ENCODE measurements at regions not wholly inside any gene's neighbourhood (a gene's known extent, or its start where the extent isn't known, plus 50 kb on each side); places are given as distances from the start of the nearest gene placed in this dataset.
"Not testable (repeated sequence)": the region's sequence is repeated elsewhere in the genome, so short reads cannot be mapped to it uniquely, and the experiment has no call there.

DNA sequence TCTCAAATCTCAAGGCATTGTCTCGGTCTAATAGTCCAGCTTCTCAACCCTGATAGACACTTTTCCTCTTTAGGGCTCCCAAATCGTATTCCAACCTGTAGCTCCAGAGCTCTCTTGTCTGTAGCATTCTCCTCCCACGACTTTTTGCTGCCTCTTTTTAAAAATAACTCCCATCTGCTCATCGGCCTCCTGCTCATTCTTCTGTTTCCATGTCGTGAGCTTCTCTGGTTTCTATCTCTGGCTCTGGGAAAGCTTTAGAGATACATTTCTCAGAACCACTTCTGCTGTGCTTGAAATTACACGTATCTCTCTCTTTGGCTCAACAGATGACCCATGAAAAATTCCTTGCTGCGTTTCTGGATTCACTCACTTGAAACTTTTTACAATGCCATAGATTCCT is 609.6 kb upstream of the C16orf82 start:
- TF ChIP-seq, protein P1, sequence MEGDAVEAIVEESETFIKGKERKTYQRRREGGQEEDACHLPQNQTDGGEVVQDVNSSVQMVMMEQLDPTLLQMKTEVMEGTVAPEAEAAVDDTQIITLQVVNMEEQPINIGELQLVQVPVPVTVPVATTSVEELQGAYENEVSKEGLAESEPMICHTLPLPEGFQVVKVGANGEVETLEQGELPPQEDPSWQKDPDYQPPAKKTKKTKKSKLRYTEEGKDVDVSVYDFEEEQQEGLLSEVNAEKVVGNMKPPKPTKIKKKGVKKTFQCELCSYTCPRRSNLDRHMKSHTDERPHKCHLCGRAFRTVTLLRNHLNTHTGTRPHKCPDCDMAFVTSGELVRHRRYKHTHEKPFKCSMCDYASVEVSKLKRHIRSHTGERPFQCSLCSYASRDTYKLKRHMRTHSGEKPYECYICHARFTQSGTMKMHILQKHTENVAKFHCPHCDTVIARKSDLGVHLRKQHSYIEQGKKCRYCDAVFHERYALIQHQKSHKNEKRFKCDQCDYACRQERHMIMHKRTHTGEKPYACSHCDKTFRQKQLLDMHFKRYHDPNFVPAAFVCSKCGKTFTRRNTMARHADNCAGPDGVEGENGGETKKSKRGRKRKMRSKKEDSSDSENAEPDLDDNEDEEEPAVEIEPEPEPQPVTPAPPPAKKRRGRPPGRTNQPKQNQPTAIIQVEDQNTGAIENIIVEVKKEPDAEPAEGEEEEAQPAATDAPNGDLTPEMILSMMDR (IDR thresholded peaks at IDR 0.05; ENCODE audit: unreplicated experiment) = no peak
- Mint-ChIP-seq H3K4me3 (ENCODE audit: unreplicated experiment) (no peak overlapping the region), H3K27me3 (ENCODE audit: insufficient read depth, unreplicated experiment) (no peaks in the 10 kb centered on the region), H3K4me1 (ENCODE audit: insufficient read depth, unreplicated experiment) (no peaks in the 10 kb centered on the region), H3K27ac (ENCODE audit: low read depth, unreplicated experiment) (no peak overlapping the region), H3K9me3 (ENCODE audit: unreplicated experiment) (peaks cover 56% of the 10 kb centered on the region), H3K36me3 (ENCODE audit: insufficient read depth, unreplicated experiment) (no peaks in the 10 kb centered on the region)
- intact Hi-C loops (cut with micrococcal nuclease) = no loop called here
- no TSS peak for BruUV-seq (replicated peaks)
- POLR2A ChIA-PET = no interaction called here
- CTCF ChIA-PET = no interaction called here
- DNase-seq (ENCODE audit: unreplicated experiment) = no peak

DNA sequence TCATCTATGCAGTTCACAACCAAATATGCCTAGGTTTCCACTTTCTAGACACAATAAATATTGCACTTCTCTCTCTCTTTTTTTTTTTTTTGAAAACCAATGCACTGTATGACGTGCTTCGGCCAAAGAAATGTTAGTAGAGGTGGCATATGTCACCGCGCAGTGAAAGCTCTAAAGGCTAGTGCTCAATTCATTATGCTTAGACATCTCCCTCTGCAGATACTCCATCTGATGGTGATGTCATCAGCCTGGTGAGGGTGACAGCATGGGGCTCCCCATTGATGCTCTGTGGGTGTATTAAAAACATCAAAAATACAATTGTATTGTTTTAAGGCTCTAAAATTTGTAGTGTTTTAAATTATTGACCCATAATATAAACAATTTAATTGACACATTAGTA is 608.8 kb upstream of the C16orf82 start:
- BruUV-seq (replicated peaks) = no TSS peak

DNA sequence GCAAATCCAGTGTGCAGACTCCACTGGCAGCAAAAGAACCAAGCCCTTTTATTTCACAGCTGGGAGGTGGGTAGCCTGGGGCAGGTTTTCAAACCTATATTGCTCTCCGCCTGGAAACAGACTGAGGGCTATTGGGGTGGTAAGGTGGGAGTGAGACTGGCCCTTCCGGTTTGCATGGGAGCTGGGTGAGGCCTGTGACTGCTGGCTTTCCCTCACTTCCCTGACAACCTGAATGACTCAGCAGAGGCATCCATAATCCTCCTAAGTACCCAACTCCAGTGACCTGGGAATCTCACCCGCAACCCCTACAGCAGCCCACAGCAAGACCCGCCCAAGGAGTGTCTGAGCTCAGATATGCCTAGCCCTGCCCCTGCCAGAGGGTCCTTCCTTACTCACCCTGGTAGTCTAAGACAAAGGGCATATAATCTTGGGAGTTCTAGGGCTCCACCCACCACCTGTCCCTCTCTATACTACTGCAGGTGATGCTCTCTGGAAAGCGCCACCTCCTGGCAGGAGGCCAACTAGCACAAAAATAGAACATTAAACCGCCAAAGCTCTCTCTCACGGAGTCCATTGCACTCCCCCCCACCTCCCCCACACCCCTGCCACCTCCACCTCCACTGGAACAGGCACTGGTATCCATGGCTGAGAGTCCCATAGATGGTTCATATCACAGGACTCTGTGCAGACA is 602.0 kb upstream of the C16orf82 start:
- no peaks in the 10 kb centered on the region for H3K27me3 Mint-ChIP-seq (ENCODE audit: insufficient read depth, unreplicated experiment)
- ChIA-PET CTCF (no interaction called here), POLR2A (no interaction called here)
- no peak for DNase-seq (ENCODE audit: unreplicated experiment)
- no peak overlapping the region for H3K27ac Mint-ChIP-seq (ENCODE audit: low read depth, unreplicated experiment)
- H3K4me1 Mint-ChIP-seq (ENCODE audit: insufficient read depth, unreplicated experiment) = no peaks in the 10 kb centered on the region
- no peaks in the 10 kb centered on the region for H3K36me3 Mint-ChIP-seq (ENCODE audit: insufficient read depth, unreplicated experiment)
- no peak overlapping the region for H3K4me3 Mint-ChIP-seq (ENCODE audit: unreplicated experiment)
- BruUV-seq (replicated peaks) = no TSS peak
- TF ChIP-seq, protein P1 (IDR thresholded peaks at IDR 0.05; ENCODE audit: unreplicated experiment) = no peak
- peaks cover 63% of the 10 kb centered on the region for H3K9me3 Mint-ChIP-seq (ENCODE audit: unreplicated experiment)
- intact Hi-C loops (cut with micrococcal nuclease) = no loop called here

More for the DNA sequence above, 608.8 kb upstream of the C16orf82 start:
- ChIA-PET CTCF (no interaction called here), POLR2A (no interaction called here)
- Mint-ChIP-seq H3K4me3 (ENCODE audit: unreplicated experiment) (no peak overlapping the region), H3K36me3 (ENCODE audit: insufficient read depth, unreplicated experiment) (no peaks in the 10 kb centered on the region), H3K27me3 (ENCODE audit: insufficient read depth, unreplicated experiment) (no peaks in the 10 kb centered on the region), H3K27ac (ENCODE audit: low read depth, unreplicated experiment) (no peak overlapping the region), H3K4me1 (ENCODE audit: insufficient read depth, unreplicated experiment) (no peaks in the 10 kb centered on the region), H3K9me3 (ENCODE audit: unreplicated experiment) (peaks cover 61% of the 10 kb centered on the region)
- intact Hi-C loops (cut with micrococcal nuclease) = no loop called here
- TF ChIP-seq, protein P1 (IDR thresholded peaks at IDR 0.05; ENCODE audit: unreplicated experiment) = no peak
- DNase-seq (ENCODE audit: unreplicated experiment) = no peak

DNA sequence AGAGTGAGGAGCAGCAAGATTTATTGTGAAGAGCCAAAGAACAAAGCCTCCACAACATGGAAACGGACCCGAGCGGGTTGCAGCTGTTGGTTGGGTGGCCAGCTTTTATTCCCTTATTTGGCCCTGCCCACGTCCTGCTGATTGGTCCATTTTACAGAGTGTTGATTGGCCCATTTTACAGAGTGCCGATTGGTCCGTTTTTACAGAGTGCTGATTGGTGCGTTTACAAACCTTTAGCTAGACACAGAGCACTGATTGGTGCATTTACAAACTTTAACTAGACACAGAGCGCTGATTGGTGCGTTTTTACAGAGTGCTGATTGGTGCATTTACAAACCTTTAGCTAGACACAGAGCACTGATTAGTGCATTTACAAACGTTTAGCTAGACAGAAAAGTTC is 592.3 kb upstream of the C16orf82 start:
- H3K36me3 Mint-ChIP-seq (ENCODE audit: insufficient read depth, unreplicated experiment); POLR2A ChIA-PET; intact Hi-C loops (cut with micrococcal nuclease); H3K27ac Mint-ChIP-seq (ENCODE audit: low read depth, unreplicated experiment); H3K4me3 Mint-ChIP-seq (ENCODE audit: unreplicated experiment); H3K27me3 Mint-ChIP-seq (ENCODE audit: insufficient read depth, unreplicated experiment); H3K4me1 Mint-ChIP-seq (ENCODE audit: insufficient read depth, unreplicated experiment); BruUV-seq (replicated peaks); DNase-seq (ENCODE audit: unreplicated experiment): not testable (repeated sequence)
- peaks cover 35% of the 10 kb centered on the region for H3K9me3 Mint-ChIP-seq (ENCODE audit: unreplicated experiment)
- CTCF ChIA-PET = interaction anchor here (0.6 kb wide), 1 partner anchor 1207 kb away, joined by 3 read pairs; no protein-coding TSS in a partner anchor

DNA sequence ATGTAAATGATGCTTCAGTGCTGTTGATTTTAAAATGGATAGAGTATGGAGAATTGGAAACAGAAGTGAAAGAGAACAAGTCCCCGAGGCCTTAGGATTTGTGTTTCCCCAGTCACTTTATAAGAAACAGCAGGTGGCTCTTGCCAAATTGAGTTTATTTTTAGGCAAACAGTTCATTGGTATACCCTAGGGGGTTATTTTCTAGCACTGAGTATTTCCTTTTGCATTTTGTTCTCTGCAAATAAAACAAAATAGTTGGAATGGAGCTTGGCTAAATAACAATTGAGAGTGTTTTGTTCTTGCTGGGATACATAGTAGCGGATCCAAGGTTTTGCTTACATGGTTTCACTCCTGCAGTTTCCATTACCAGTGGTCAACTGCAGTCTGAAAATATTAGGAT is 591.1 kb upstream of the C16orf82 start:
- TF ChIP-seq, protein P1 (IDR thresholded peaks at IDR 0.05; ENCODE audit: unreplicated experiment) = no peak
- H3K9me3 Mint-ChIP-seq (ENCODE audit: unreplicated experiment) = peaks cover 28% of the 10 kb centered on the region
- no peaks in the 10 kb centered on the region for H3K4me1 Mint-ChIP-seq (ENCODE audit: insufficient read depth, unreplicated experiment)
- ChIA-PET POLR2A (no interaction called here), CTCF (no interaction called here)
- no TSS peak for BruUV-seq (replicated peaks)
- H3K27me3 Mint-ChIP-seq (ENCODE audit: insufficient read depth, unreplicated experiment) = no peaks in the 10 kb centered on the region
- DNase-seq (ENCODE audit: unreplicated experiment) = no peak
- no peaks in the 10 kb centered on the region for H3K36me3 Mint-ChIP-seq (ENCODE audit: insufficient read depth, unreplicated experiment)
- no peak overlapping the region for H3K27ac Mint-ChIP-seq (ENCODE audit: low read depth, unreplicated experiment)
- no peak overlapping the region for H3K4me3 Mint-ChIP-seq (ENCODE audit: unreplicated experiment)
- intact Hi-C loops (cut with micrococcal nuclease) = no loop called here

Measured in MCF 10A (cell line).